Ecto neural progenitor cell (in vitro differentiated cells): ENCODE measurements at regions not wholly inside any gene's neighbourhood (a gene's known extent, or its start where the extent isn't known, plus 50 kb on each side); places are given as distances from the start of the nearest gene placed in this dataset.
"Not testable (repeated sequence)": the region's sequence is repeated elsewhere in the genome, so short reads cannot be mapped to it uniquely, and the experiment has no call there.

Experiments used
- DNase-seq: peaks from one replicate; pipeline ENCODE4 v3.0.0-alpha.2; 2018; ENCODE audit warnings: low spot score

DNA sequence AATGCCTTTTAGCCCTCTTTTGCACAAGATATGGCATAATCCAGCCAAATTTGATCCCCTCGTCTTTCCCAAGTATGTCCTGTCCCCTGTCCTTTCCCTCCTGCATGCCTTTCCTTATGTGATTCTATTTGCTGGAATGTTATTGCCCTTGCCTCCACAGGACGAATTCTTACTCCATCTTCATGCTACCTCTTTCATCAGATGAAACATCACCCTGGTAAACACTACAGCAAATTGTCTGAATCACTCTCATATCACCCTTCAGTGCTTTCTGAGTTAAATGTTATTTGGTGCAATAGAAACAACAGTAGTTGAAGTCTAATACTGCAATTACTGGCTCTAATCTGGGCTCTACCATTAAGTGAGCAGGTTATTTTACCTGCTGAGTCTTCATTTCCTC, 52.2 kb upstream of the FAT1 start:
- no peak for DNase-seq

- DNase-seq = no peak
Observed at GRCh38 chr4:186778134-186778533, 54.5 kb upstream of the FAT1 start.

DNA sequence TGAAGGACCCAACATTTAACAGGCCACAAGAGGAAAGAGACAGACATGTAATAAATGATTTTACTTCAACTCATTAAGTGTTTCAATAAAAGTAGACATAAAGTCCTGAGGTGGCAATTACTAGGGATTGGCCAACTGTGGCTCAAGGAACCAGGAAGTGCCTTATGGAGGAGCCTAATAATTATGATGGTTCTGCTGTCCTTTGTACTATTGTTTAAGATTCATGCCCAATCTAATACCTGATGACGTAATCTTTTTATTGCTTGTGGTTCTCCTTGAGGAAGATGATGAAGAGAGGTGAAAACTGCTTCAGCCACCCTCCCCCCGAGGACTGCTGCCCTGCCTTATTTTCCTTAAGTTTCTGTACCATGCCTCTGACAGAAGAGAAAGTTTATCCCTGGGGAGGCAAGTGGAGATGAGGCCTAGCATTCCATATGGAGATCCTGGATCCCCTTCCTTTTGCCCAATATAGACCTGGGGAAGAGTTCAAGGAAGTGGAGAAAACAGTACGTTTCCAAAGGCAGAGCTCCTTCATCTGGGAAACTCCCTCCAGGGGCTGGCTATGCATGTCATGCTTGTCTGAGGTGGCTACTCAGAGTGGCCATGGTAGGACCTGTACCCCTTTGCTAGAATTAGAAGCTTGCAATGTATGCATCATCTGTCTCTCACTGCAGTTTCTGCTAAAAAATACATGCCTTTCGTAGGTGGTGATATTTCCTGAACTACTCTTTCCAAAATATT, 56.8 kb upstream of the FAT1 start:
- DNase-seq = no peak

GRCh38 chr4:186781032-186781917, 57.6 kb upstream of the FAT1 start:
- no peak for DNase-seq

GRCh38 chr4:186782302-186782701, 58.6 kb upstream of the FAT1 start:
- no peak for DNase-seq

DNA sequence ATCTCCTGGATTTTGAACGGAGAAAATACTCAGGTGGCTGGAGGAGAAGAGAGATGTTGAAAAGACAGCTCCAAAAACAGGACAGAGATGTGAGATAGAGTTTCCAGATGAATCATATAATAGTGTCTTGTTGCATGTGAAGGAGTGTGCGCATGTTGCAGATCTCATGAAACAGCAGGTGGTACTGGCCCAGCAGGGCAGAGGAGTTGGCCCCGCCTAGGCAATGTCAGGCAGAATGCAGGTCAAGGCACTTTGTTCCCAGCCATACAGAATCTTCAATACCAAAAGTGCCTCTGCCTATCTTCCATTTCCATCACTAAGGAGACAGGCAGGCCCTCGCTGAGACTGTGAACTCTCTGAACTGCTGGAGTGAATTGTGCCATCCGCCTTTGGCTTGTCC, 63.9 kb upstream of the FAT1 start:
- DNase-seq = no peak

DNA sequence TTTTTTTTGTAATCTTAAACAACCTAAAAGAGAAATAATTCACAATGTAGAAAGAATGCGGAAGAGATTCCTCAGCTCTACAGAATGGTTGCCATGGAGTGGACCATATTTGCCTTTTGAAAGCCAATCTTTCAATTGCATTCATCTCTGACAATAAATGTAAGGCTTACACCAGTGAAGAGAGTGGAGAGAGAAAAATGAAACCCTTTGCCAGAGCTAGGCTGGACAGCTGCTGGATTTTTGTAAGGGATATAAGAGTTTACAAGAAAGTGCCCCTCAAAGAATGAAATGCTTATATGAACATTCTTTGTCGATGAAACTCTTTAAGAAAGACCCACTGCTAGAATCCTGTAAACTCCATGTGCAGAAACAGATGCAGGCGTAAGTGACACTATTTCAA, 66.0 kb upstream of the FAT1 start:
- DNase-seq = no peak

DNA sequence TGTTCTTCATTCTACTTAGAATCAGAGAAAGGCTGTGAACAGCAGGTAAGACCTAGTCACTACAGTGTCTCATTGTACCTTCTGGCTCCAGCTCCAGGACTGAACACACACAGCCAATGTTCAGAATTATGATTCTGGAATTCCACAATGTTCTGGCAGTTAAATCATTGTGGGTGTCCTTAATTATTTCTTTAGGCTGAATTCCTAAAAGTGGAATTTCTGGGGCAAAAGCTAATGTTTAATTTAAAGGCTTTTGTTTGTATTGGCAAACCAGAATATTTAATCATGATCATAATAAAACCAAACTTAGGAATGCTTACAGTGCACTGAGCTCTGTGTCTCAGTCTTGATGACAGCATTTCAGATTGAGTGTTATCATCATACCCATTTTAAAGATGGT, 67.0 kb upstream of the FAT1 start:
- no peak for DNase-seq

- no peak for DNase-seq
Observed at GRCh38 chr4:186792728-186793366, 69.2 kb upstream of the FAT1 start.

- no peak for DNase-seq
Observed at GRCh38 chr4:186798951-186799659, 75.4 kb upstream of the FAT1 start.

- DNase-seq = no peak
Observed at GRCh38 chr4:186805020-186805820, 81.6 kb upstream of the FAT1 start.

- not testable (repeated sequence) for DNase-seq
Observed at GRCh38 chr4:186805917-186806316, 82.3 kb upstream of the FAT1 start.

- DNase-seq = no peak
Observed at GRCh38 chr4:186806679-186807421, 83.2 kb upstream of the FAT1 start.

DNA sequence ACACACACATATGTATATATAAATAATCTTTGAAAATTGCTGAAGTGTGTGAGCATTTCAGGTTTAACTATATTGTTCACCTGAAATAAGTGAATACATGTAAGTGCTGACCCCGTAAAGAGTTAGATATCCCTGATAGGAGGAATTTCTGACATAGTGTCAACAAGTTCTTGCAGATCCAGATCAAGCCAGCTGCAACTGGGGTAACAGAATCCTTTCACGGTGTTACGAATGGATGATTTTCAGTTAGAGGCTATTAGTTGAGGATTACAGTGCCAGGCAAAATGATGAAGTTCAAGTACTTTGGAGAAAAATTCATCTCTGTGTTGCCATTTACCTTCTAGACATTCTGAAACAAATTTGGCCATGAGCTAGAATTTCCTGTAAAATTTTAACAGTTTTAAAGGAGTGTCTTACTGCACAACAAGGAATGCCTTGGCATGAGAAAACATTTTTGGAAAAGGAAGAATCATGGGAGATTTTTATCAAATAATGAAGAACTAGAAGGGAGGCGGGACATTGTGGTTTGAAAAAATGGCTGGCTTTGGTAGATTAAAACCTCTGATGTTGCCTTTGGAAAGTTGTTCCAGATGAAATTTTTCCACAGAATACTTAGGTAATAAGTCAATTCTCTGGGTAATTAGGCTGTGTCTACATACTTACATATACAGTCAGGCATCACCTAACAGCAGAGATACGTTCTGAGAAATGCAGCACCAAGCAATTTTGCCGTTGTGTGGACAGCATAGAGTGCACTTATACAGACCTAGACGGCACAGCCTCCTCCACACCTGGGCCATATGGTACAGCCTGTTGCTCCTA, 84.4 kb upstream of the FAT1 start:
- DNase-seq = no peak

DNA sequence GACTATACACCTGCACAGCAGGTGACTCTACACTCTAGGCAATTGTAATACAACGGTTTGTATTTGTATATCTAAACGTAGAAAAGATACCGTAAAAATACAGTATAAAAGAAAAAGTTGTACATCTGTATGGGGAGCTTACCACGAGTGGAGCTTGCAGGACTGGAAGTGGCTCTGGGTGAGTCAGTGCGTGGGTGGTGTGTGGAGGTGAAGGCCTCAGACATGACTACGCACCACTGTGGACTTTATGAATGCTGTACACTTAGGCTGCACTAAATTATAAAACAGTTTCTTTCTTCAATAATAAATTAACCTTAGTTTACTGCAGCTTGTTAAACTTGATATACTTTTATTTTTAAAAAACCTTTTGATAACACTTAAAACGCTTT, 85.0 kb upstream of the FAT1 start:
- DNase-seq = no peak

DNA sequence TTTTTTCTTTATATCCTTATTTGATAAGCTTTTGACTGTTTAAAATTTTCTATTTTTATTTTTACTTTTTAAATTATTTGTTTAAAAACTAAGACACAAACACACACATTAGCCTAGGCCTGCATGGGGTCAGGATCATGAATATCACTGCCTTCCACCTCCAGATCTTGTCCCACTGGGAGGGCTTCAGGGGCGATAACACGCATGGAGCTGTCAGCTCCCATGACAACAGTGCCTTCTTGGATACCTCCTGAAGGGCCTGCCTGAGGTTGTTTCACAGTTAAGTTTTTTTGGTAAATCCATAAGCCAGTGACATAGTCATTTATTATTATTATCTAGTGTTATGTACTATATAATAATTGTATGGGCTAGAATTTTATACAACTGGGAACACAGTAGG, 85.4 kb upstream of the FAT1 start:
- no peak for DNase-seq

DNA sequence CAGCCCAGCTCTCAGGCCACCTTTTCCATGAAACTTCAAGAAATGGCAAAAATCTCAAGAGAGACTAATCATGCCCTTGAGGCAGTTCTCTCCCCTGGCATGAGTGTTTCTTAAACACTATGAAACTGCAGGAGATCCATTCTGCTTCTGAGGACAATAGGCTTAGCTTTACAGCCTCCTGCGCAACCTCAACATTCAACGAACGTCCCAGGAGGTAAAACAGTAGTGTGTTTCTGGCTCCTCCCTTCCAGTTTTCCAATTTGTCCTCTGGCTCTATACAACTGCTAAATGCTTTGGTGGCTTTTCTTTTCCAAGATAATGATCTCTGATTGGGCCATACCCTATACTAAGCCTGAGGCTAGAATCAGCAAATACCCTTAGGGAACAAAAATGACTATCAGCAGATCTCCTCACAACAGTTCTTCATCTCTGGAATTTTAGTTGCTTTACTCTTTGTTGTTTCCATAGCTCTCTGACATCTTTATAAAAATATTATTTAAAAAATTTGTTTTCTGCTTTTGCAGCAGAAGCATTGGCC, 87.0 kb upstream of the FAT1 start:
- no peak for DNase-seq

DNA sequence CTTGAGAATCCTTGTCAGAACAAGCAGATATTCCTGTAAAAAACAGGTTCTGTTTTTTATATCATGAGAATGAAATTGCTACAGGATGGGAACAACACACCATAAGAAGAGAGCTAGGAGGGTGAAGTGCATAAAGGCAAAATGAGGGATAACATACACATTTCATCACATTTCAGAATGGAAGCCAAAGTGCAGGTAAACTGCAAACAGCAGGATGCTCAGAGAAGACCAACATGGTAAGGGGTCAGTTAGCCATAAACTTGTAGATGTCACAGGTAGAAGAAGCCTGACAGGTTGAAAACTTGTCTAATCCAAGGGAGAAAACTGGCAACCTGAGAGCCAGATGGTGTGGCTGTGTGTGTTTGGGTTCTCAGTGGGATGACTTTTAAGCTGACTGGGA, 88.9 kb upstream of the FAT1 start:
- no peak for DNase-seq

- DNase-seq = no peak
Observed at GRCh38 chr4:186813377-186814068, 89.9 kb upstream of the FAT1 start.
